ENCODE measurements at regions not wholly inside any gene's neighbourhood (a gene's known extent, or its start where the extent isn't known, plus 50 kb on each side); places are given as distances from the start of the nearest gene placed in this dataset.
A peak's percentile ranks its signal among the peaks of the same experiment; 100 is the strongest.

DNA sequence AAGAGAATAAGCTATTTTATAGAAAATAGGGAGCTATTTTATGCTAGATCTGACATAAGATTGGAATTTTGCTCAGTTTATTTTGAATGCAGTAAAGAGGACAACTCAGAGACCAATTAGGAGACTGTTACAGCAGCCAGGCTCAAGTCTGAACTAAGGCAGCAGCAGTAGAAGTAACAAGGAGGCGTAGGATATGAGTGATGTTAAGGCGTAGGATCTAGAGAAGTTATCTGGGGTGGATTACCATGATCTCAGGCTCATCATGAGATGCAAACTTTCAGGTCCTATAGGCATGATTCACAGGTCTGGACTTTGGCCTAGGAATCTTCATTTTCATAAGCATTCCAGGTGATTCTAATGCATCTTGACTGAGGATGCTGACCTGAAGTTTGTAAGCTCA, 108.9 kb upstream of the BLID start:
- no peak overlapping the region for H3K27ac ChIP-seq (ENCODE audit: low read depth, low read length)
- H2BK120ac ChIP-seq (replicated peaks; ENCODE audit: low read depth, low read length) = no peak overlapping the region
- ChIA-PET CTCF (ENCODE audit: partially characterized antibody) (interaction anchor here (2.4 kb wide), 1 partner anchor 9 kb away, joined by 11 read pairs; no protein-coding TSS in a partner anchor), POLR2A (ENCODE audit: partially characterized antibody) (no interaction called here)
- H3K23me2 ChIP-seq (ENCODE audit: low read depth, low read length) = 0 out of 2 replicates have a peak, but pooled peaks cover 2% of the 10 kb centered on the region
- H3K79me2 ChIP-seq (ENCODE audit: control insufficient read depth in 1 of 2, insufficient read depth in 2 of 2, low read length in 2 of 2) = no peaks in the 10 kb centered on the region
- no peak overlapping the region for H4K5ac ChIP-seq (ENCODE audit: insufficient read length, low read depth, low read length)
- no peak overlapping the region for H4K8ac ChIP-seq (ENCODE audit: extremely low read depth, insufficient read depth, low read length)
- peak overlapping the region; percentile 35 for H4K91ac ChIP-seq (replicated peaks; ENCODE audit: insufficient read length, low read length)
- H3K9me3 ChIP-seq (ENCODE audit: insufficient read depth in 2 of 2, low read depth in 1 of 2, low read length in 1 of 2) = no peaks in the 10 kb centered on the region
- H3K4me1 ChIP-seq (replicated peaks in 1 of 4; ENCODE audit: control insufficient read depth in 3 of 4, insufficient read depth in 4 of 4, low read length in 3 of 4) = peaks cover 4 to 12% (median 8%) of the 10 kb centered on the region in 4 experiments
- H3K4ac ChIP-seq (replicated peaks; ENCODE audit: insufficient read length, low read depth, low read length) = no peak overlapping the region
- H2BK15ac ChIP-seq (ENCODE audit: low read length) = no peak overlapping the region
- H2AK5ac ChIP-seq (ENCODE audit: low read depth, low read length) = no peak overlapping the region
- H2BK12ac ChIP-seq (ENCODE audit: low read depth, low read length) = no peak overlapping the region
- H3K27me3 ChIP-seq (replicated peaks in 1 of 4; ENCODE audit: control insufficient read depth in 3 of 4, extremely low read depth in 1 of 4, insufficient read depth in 3 of 4, low read length in 3 of 4) = no peaks in the 10 kb centered on the region
- H2AFZ ChIP-seq (ENCODE audit: low read length) = 0 out of 2 replicates have a peak overlapping the region, but pooled peaks have one; percentile 6
- H3K14ac ChIP-seq (ENCODE audit: insufficient read length) = no peak overlapping the region
- no peak overlapping the region for H2BK5ac ChIP-seq (ENCODE audit: low read depth, low read length)
- no peak overlapping the region for H3K9ac ChIP-seq (replicated peaks in 1 of 4; ENCODE audit: extremely low read depth in 1 of 4, low read depth in 3 of 4, low read length in 3 of 4)
- DNase-seq (ENCODE audit: low read depth in 1 of 2, low spot score in 2 of 2) (no peak), FAIRE-seq (no peak)
- H3K79me1 ChIP-seq (ENCODE audit: low read depth, low read length) = no peaks in the 10 kb centered on the region
- H3K56ac ChIP-seq (replicated peaks; ENCODE audit: insufficient read length, low read depth, low read length) = no peak overlapping the region
- no peak overlapping the region for H2BK20ac ChIP-seq (ENCODE audit: low read length)
- H3K18ac ChIP-seq (ENCODE audit: extremely low read depth, low read length) = no peak overlapping the region
- no peak for TF ChIP-seq EZH2 (IDR thresholded peaks at IDR 0.05; ENCODE audit: low read depth, low read length, severe bottlenecking)
- TF ChIP-seq KDM1A (IDR thresholded peaks at IDR 0.05; ENCODE audit: borderline replicate concordance, low read length) = no peak
- TF ChIP-seq, protein P1, sequence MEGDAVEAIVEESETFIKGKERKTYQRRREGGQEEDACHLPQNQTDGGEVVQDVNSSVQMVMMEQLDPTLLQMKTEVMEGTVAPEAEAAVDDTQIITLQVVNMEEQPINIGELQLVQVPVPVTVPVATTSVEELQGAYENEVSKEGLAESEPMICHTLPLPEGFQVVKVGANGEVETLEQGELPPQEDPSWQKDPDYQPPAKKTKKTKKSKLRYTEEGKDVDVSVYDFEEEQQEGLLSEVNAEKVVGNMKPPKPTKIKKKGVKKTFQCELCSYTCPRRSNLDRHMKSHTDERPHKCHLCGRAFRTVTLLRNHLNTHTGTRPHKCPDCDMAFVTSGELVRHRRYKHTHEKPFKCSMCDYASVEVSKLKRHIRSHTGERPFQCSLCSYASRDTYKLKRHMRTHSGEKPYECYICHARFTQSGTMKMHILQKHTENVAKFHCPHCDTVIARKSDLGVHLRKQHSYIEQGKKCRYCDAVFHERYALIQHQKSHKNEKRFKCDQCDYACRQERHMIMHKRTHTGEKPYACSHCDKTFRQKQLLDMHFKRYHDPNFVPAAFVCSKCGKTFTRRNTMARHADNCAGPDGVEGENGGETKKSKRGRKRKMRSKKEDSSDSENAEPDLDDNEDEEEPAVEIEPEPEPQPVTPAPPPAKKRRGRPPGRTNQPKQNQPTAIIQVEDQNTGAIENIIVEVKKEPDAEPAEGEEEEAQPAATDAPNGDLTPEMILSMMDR (IDR thresholded peaks at IDR 0.05; ENCODE audit: control extremely low read depth in 1 of 3, insufficient read depth in 1 of 3, low read depth in 1 of 3, low read length in 3 of 3) = no peak
- TF ChIP-seq GTF2F1 (IDR thresholded peaks at IDR 0.05; ENCODE audit: borderline replicate concordance, low read depth, low read length) = no peak
- no peak overlapping the region for H3K23ac ChIP-seq (ENCODE audit: insufficient read length)
- no peak overlapping the region for H3K4me2 ChIP-seq (ENCODE audit: insufficient read depth in 1 of 2, low read depth in 2 of 2, low read length in 2 of 2)
- H3K4me3 ChIP-seq (ENCODE audit: extremely low read depth in 1 of 4, insufficient read depth in 2 of 4, low read depth in 3 of 4, low read length in 4 of 4) = no peak overlapping the region
- no peaks in the 10 kb centered on the region for H3K36me3 ChIP-seq (ENCODE audit: control insufficient read depth in 2 of 4, insufficient read depth in 4 of 4, low read length in 3 of 4)
- no peaks in the 10 kb centered on the region for H4K20me1 ChIP-seq (replicated peaks in 1 of 2; ENCODE audit: control insufficient read depth in 1 of 2, insufficient read depth in 2 of 2, low read length in 2 of 2)
- WGBS, 2 experiments (ENCODE audit: extremely low coverage in 1 of 2, insufficient coverage in 1 of 2, insufficient read length in 1 of 2, insufficient replicate concordance in 2 of 2, low coverage in 1 of 2, low lambda C conversion rate in 2 of 2, missing lambda C conversion rate in 1 of 2) = 93% methylated on average over 2 of the region's 2 CpGs; no CpG with 5 or more reads in 1 of the 2 experiments

All from H1 (cell line).